Fibroblast of skin of scalp (primary cell): ENCODE measurements at regions not wholly inside any gene's neighbourhood (a gene's known extent, or its start where the extent isn't known, plus 50 kb on each side); places are given as distances from the start of the nearest gene placed in this dataset.

Experiments
- DNase-seq: peaks from one replicate; pipeline ENCODE4 v3.0.0-alpha.2; 2013

- DNase-seq, result no peak
These were observed 55.2 kb upstream of the KCNH8 start for GRCh38 chr3:19093084-19093483.

GRCh38 chr3:19077388-19077787 lies 70.9 kb upstream of the KCNH8 start:
- no peak for DNase-seq

DNA sequence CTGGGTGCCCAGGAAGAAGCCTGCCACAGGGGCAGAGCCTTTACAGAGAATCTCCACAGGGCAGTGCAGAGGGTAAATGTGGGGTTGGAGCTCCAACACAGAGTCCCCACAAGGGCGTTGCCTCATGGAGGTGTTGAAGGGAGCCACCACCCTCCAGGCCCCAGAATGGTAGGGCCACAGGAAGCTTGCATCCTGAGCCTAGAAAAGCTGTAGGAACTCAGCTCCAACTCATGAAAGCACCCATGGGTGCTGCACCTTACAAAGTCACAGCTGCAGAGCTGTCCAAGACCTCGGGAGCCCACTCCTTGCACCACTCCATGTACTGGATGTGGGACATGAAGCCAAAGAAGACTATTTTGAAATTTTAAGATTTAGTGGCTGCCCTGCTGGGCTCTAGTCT lies 73.3 kb upstream of the KCNH8 start:
- no peak for DNase-seq

- no peak for DNase-seq
These were observed 73.9 kb upstream of the KCNH8 start for GRCh38 chr3:19074257-19074900.

DNA sequence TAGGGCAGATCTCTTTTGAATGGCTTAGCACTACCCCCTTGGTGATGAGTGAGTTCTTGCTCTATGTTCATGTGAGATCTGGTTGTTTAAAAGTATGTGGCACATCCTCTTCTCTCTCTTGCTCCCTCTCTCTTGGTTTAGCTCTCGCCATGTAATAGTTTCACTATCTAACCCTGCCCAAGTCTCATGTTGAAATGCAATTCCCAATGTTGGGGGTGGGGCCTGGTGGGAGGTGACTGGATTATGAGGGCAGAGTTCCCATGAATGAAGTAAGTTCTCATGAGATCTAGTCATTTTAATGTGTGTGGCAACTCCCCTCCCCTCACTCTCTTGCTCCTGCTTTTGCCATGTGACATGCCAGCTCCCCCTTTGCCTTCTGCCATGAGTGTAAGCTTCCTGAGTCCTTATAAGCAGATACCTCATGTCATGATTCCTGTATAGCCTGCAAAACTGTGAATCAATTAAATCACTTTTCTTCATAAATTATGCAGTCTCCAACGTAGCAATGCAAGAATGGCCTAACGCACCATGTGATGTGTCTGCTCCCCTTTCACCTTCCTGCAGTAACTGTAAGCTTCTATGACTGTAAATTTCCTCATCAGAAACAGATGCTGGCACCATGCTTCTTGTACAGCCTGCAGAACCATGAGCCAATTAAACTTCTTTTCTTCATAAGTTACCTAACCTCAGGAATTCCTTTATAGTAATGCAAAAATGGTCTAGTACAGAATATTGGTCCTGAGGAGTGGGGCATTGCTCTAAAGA lies 74.8 kb upstream of the KCNH8 start:
- no peak for DNase-seq

DNA sequence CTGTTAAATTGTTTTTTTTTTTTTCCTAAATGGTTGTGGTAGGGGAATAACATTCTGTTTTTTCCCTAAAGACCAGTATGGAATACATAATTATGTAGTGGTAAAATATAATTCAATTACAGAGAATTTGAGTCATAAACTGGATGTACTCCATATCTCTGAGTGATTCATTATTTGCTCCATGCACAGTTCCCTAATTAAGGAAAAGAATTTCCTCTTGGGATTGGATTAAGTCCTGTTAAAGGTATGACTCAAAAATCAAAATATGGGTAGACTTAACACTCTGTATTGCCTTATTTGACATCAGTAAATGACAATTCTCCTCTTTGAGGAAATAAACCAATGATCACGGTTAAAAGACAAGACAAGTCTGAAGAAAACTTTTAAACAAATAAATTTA lies 78.0 kb upstream of the KCNH8 start:
- DNase-seq, result peak; percentile 14

- no peak for DNase-seq
These were observed 83.3 kb upstream of the KCNH8 start for GRCh38 chr3:19065027-19065426.

DNA sequence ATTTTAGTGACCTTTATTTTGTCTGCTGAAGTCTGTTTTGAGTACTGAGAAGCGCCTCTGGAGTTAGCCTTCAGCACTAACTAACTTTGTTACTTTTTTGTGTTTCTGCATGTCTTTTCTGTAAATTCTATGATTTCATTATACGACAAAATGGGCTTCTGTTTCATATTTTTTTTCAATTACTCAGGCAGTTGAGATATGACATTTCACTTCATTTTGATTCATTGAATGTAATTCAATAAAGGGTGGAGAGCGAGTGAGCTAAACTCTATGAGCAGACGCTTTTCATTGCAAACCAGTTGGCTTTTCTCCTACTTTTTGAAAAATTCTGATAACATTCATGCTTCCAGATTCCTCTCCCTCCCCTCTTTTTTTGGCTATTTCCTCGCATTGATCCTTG lies 84.4 kb upstream of the KCNH8 start:
- DNase-seq, result no peak

DNA sequence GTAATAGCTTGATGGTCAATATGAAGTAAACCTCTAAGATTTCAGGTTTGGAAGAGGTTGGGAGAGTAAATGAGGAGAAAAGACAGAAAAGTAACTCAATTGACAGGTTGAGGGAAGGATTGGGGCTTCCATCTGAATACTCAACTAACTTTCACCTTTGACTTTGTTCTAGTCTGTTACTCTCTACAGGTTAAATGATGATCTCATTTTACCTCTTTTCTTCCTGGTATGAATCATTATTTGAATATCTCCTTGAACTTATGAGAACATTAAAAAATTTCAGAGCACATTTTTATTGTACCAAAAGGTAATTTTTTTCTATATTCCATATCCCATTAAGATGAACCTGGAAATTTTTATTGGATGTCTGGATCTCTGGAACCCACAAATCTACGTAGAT lies 87.9 kb upstream of the KCNH8 start:
- no peak for DNase-seq

DNA sequence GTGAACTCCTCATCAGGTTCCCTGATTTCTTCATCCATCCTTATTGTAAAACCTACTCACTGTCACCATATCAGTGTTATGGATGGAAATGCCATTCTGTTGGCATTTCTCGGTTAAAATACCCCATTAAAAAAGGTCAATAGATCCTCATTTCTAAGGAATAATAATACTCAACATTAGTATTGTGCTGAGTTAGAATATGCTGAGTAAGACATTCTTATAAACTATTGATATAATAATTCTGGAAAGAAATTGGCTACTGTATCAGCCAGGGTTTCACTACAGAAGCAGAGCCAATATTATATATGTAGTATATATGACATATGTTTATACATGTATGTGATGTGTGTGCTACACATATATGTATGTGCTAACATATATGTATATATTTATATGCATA lies 95.4 kb upstream of the KCNH8 start:
- no peak for DNase-seq

DNA sequence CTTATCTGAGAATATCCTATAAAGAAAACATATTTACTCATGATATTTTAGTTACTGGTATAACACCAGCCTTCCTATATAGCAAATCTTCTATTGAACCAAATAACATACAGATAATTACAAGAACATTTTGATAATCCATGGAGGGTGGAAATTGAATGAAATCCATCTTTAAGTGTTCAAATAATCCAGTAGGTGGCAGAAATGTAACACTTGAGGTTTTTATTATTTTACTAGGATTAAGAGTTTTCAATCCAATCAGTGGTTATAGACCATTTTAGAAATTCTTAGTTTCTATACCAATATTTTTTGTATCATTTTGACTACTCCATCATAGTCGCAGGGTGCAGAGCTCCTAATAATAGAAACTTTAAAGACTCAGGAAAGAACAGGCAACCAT lies 101.9 kb upstream of the KCNH8 start:
- DNase-seq, result no peak

- DNase-seq, result no peak
These were observed 117.8 kb upstream of the KCNH8 start for GRCh38 chr3:19030522-19030839.

- DNase-seq, result no peak
These were observed 118.3 kb upstream of the KCNH8 start for GRCh38 chr3:19029837-19030521.

DNA sequence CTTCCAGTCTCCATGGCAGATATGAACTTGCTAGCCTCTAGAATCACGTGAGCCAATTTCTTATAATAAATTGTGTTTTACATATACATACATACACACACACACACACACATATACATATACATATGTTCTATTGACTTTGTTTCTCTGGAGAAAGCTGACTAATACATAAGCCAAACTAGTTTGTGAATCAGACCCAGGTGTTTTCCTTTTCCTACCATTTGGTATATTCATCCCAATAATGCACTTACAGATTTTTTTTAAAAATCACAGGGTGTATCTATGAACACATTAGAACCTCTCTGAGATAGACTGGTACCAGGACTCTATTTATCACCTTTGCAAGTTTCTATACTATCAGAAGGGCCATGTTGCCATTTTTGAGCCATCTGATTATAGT lies 122.9 kb upstream of the KCNH8 start:
- DNase-seq, result no peak

- no peak for DNase-seq
These were observed 125.8 kb upstream of the KCNH8 start for GRCh38 chr3:19022546-19022945.

DNA sequence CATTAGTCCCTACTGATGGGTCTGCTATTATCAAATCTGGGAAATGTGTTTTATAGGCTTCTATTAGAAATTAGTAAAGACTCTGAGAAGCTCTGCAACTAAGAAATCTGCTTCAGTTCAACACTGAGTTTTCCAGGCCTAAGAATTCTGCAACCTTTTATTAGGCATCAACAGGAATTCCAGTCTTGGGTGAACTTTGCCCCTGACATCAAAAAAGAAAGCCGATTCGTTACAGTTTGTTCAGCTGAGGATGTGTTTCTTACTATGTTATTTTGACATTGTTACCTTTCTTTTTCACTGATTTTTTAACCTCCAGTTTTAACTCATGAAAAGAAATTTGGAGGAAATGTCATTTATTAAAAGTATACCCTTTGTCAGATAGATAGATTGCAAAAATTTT lies 131.5 kb upstream of the KCNH8 start:
- DNase-seq, result no peak

DNA sequence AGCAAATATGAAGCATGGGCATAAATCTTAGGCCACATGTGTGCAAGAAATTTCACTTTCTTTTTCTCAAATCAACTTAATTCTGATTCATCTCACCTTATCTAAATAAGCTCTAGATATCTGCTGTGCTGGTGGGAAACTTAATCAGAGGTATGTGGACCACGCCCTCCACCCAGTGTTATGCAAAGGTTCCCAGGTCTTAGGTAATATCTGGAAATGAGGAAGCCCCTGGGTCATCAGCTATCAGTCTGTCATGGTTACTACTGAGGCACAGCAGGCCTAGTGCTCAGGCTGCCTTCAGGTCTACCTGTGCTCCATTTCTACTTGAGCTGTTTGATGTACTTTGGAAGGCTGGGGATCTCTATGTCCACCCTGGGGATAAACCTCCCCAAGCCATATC lies 134.4 kb upstream of the KCNH8 start:
- no peak for DNase-seq

GRCh38 chr3:19012846-19013245 lies 135.5 kb upstream of the KCNH8 start:
- no peak for DNase-seq

DNA sequence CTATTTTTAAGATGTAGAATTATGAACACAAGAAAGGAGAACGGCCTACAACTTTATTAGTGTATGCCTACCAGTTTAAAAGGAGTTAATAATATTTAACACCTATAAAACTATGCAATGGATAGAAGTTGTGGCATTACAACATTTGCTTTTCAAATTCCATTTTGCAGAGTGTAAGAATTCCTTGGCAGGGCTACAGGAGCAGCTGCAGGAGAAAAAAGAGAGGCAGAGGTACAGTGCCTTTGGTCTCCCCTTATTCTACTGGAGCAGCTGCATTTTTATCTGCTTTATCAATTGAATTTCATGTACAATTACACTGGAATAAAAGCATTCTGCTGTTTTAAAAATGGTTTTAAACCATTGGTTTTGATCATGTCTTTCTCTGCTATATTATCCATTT lies 145.7 kb upstream of the KCNH8 start:
- DNase-seq, result no peak

DNA sequence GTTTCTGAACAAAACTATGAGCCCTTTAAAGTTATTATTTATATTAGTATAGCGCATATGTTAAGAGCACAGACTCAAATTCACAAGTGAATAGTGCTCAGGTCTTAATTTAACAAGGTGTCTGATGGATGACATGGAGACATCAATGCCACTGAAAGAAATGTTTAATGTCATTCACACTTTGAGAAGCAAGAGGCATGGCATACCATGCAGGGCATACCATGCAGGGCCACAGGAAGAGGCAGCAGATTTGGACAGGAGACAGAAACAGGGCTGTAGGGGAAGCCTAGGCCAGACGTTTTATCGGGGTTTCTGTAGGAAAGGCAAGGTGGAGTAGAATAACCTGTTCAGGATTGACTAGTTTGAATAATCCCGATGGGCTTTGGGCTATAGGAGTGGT lies 150.2 kb upstream of the KCNH8 start:
- DNase-seq, result no peak

- no peak for DNase-seq
These were observed 155.6 kb upstream of the KCNH8 start for GRCh38 chr3:18992709-18993108.

DNA sequence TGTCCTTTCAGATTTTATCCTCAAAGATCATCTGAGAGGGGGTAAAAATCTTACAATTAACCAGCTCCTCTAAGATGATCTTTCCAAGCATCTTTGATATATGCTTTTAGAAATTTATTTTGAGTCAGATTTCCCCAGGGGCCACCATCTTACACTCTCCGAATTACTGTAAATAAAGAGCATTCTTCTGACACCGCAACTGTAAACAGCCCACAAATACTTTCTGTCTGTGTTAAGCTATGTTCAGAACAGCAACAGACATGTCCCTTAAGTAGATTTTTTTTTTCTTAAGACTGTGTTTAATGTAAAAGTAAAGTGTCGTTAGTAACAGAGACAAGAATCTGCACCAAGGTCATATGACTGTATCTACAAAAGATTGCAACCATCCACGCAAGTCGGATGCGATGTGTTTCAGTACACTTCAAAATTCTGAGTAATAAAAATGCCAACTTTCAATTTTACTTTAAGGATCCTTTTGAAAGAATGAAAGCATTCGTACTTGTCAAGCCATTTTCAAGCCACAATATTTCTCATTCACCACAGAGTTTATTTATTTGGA lies 159.0 kb upstream of the KCNH8 start:
- no peak for DNase-seq

DNA sequence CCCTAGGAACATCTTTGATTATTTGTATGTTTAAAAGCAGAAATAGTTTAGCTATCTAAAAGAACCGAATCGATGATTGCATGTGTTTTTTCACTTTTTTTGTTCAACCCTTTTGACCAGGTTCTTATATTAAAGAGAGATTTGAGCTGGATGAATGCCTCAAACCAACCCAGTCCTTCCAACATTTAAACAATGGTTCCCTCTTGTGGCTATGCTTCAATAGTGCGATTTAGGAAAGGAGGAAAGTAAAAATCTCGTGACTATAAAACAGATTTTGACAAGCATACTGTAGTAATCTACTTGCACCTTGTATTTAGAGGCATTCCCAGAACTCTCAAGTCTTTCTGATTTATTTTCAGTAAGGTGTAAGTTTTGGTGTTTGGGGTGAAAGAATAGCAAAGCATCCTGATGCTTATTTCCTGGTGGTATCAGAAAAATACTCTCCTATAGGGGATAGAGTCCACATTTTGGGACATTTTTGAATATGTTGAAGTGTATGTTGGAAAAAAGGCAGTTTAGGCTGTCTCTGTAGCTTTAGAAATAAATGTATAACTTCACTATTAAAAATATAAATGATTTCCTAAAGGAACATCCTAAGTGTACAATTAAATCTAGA lies 159.6 kb upstream of the KCNH8 start:
- peak; percentile 8 for DNase-seq
